GM21381 (cell line): ENCODE measurements at regions not wholly inside any gene's neighbourhood (a gene's known extent, or its start where the extent isn't known, plus 50 kb on each side); places are given as distances from the start of the nearest gene placed in this dataset.
"Not testable (repeated sequence)": the region's sequence is repeated elsewhere in the genome, so short reads cannot be mapped to it uniquely, and the experiment has no call there.

Source experiments
- ATAC-seq: cut with Tn5 transposase; IDR thresholded peaks from one replicate; pipeline ENCODE4 v1.9.1; 2021; ENCODE audit warnings: mild to moderate bottlenecking, moderate library complexity; ENCODE audit not compliant: unreplicated experiment

GRCh38 chr16:88185406-88185805 lies 197.4 kb upstream of the ZNF469 start:
- not testable (repeated sequence) for ATAC-seq

GRCh38 chr16:88185976-88186888 lies 196.5 kb upstream of the ZNF469 start:
- ATAC-seq = not testable (repeated sequence)

GRCh38 chr16:88186889-88187870 lies 195.6 kb upstream of the ZNF469 start:
- not testable (repeated sequence) for ATAC-seq

DNA sequence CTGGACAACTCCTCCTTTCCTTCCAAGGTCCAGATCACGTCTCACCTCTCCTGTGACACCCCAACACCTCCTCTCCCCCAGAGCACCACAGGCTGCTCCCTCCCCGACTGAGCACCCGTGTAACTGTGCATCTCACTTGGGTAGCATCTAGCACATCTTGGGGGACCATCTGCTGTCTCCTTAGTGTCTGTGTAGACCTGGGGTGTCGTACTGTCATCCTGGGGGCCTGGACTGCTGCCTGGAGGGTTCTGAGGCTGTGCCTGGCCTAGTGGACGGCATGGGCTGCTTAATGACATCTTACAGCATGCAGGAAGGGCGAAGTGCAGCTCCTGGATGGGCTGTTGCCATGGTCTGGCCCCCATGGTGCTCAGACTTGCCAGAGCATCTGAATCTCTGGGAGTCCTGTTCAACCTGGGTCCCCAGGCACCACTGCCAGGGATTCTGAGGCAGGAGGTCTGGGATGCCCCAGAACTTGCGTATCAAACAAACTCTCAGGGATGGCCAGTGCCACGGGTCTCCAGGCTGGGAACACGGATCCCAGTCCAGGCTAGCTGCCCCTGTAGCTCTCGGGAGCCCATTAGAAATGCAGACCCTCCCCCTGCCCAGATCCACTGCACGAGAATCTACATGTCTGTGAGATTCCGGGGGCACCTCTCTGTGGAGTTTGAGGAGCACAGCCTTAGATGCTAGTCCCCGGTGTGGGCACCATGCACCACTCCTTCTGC lies 194.4 kb upstream of the ZNF469 start:
- not testable (repeated sequence) for ATAC-seq

GRCh38 chr16:88190592-88191095 lies 192.1 kb upstream of the ZNF469 start:
- not testable (repeated sequence) for ATAC-seq

DNA sequence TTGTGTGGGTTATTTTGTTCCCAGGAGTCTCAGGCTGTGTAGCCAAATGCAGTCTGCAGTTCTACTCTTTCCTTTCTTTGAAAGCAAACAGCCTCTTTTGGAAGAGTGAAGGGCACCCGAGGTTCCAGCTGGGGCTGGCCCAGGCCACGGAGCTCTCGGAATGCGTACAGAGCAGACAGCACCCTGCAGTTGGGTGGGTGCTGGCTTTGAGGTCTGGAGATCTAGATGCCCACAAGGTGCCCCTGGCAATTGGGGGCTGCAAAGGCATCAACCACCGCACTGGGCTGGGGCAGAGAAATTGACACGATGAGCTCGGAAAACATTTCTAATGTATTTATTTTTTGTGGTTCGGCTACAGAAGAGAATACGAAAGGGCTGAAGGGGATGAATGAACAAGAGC lies 191.6 kb upstream of the ZNF469 start:
- ATAC-seq = not testable (repeated sequence)

DNA sequence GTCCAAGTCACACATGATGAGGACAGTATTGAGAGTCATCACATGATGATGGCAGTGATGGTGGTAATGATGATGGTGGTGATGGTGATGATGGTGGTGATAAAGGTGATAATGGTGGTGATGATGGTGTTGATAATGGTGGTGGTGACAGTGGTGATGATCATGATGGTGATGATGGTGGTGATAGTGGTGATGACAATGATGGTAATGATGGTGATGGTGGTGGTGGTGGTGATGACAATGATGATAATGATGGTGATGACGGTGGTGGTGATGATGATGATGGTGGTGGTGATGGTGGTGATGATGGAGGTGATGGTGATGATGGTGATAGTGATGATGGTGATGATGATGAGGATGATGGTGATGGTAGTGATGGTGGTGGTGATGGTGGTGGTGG lies 190.2 kb upstream of the ZNF469 start:
- ATAC-seq = no peak

DNA sequence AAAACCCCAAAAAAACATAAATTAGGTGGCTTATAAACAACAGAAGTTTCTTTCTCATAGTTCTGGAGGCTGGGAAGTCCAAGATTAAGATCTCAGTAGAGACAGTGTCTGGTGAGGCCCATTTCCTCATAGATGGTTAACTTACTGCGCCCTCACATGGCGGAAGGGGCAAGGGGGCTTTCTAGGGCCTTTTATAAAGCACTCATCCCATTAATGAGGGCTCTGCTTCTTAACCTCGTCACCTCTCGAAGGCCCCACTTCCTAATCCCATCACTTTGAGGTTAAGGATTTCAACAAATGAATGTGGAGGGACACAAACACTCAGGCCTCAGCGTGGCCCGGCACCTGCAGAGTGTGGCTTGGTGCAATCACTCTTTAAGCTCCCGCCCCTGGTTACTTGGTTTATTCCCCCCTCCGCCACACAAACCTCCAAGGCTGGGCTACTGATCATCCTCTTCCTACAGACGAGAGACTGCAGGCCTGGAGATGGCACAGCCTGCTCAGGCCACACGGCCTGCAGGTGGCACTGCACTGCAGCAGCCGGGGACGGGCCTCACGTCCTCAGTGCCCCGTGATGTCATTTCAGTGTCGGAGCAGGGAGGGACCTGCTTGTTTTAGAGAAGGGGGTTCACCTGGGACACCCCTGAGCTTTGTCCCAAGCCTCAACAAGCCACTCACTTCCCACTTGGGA lies 188.9 kb upstream of the ZNF469 start:
- not testable (repeated sequence) for ATAC-seq

GRCh38 chr16:88194397-88195268 lies 188.1 kb upstream of the ZNF469 start:
- ATAC-seq = no peak

DNA sequence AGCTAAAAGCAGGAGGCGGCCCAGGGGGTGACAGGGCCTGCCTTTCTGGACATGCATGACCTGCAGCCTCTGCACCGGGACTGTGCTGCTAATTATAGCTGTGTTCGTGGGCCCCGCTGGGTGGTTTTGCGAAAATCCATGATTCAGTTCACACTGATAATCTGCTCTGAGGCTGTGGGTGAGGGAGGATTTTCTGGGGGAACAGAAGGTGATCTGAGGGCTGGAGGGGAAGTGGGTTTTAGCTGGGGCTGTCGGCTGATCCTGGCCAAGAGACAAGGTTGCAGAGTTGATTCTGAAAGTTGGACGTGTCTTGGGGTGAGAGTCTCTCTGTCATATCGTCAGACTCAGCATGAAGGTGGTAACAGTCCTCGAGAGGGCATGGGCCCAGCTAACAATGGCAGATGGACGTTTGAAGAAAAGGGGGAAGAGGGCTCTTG lies 187.5 kb upstream of the ZNF469 start:
- no peak for ATAC-seq

DNA sequence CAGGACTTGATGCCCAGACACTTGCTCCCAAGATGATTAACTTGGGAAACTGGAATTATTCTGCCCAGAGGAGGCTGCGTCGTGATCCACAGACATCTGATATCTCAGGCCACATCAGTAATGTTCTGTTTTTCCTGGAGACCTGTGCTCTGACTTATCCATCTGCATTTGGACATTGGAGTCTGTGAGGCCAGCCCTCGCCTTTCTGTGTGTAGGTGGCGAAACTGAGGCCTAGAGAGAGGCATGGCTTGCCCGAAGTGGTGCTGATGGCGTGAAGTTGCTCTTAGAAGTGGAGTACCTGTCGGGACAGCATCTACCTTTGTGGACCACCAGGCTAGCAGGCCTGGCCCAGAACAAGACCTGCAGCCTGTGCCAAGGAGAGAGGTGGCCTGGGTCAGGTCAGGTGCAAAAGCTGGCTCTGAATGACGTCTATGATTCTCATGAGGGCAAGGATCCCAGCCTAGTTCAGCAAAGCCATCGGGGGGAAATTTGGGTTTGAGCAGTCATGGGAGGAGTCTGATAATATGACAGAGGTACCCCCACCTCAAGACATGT lies 186.8 kb upstream of the ZNF469 start:
- no peak for ATAC-seq

GRCh38 chr16:88196471-88197400 lies 186.0 kb upstream of the ZNF469 start:
- no peak for ATAC-seq

- ATAC-seq = no peak
Observed at GRCh38 chr16:88197481-88198456, 185.0 kb upstream of the ZNF469 start.

DNA sequence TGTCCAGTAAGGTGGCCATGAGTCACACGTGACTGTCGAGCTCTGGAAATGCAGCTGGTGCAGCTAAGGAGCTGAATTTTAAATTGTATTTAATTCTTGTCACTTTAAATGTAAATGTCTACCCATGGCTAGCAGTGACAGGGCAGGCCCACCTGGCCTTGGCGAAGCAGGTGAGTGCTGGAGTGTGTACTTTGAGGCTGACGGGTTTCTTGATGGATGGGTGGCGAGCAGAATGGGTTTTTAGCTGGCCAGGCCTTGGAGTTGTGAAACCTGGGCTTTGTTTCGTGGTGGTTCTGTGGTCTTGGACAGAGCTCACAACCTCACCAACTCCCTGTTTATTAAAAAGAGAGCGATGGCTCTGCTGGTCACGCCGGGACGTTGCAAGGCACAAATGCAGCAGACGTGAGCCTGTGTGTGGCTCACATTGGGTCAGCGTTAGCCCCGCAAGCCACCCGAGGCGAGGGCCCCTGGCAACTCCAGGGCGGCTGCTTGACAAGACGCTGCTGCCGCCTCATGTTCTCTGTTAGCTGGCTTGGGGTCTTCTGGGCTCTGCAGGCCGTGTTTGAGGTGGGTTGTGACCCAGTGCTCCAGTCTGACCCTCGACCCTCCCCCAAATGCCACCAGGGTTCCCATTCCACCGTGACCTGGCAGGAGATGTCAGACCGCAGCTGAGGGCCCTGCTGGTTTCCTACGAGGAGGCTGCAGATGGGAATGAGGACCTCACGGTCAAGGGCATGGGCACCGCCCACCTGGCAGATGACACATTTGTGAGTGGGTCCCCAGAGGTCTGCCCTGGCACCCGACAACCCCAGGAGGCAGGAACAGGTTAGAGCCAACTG lies 184.1 kb upstream of the ZNF469 start:
- not testable (repeated sequence) for ATAC-seq
